Endothelial cell of umbilical vein (primary cell): ENCODE measurements at regions not wholly inside any gene's neighbourhood (a gene's known extent, or its start where the extent isn't known, plus 50 kb on each side); places are given as distances from the start of the nearest gene placed in this dataset.

ENCODE experiments used
- CTCF ChIP-seq, 2 donors: IDR thresholded peaks; 1 replicate in 1 of 2; 2 replicates in 1 of 2; pipeline ENCODE4 v1.5.1; 2011; ENCODE audit warnings: low read length in 2 of 2, mild to moderate bottlenecking in 2 of 2, moderate library complexity in 2 of 2, control low read depth in 1 of 2, inconsistent platforms in 1 of 2, low read depth in 1 of 2; ENCODE audit not compliant: insufficient read depth in 1 of 2; ENCODE audit errors: extremely low read depth in 1 of 2
- EZH2 ChIP-seq: IDR thresholded peaks from 2 replicates; pipeline ENCODE4 v1.6.1; 2012; ENCODE audit warnings: borderline replicate concordance, low read depth, mild to moderate bottlenecking, moderate library complexity, low read length, inconsistent platforms; ENCODE audit not compliant: severe bottlenecking

- TF ChIP-seq CTCF (IDR thresholded peaks at IDR 0.05; ENCODE audit: extremely low read depth in 1 of 2, insufficient read depth in 1 of 2, low read depth in 1 of 2, low read length in 2 of 2) (no peak), EZH2 (no peak)
Measured at GRCh38 chr7:12093365-12093764, 117.7 kb upstream of the TMEM106B start.
